ENCODE measurements at regions not wholly inside any gene's neighbourhood (a gene's known extent, or its start where the extent isn't known, plus 50 kb on each side); places are given as distances from the start of the nearest gene placed in this dataset.
"Not testable (repeated sequence)": the region's sequence is repeated elsewhere in the genome, so short reads cannot be mapped to it uniquely, and the experiment has no call there.

GRCh38 chr9:30172206-30172605 is 2212.2 kb upstream of the ACO1 start:
- no peak for DNase-seq (ENCODE audit: low read depth)

GRCh38 chr9:30178610-30179009 is 2205.8 kb upstream of the ACO1 start:
- no peak for DNase-seq (ENCODE audit: low read depth)

- DNase-seq (ENCODE audit: low read depth), result no peak
These were observed 2191.0 kb upstream of the ACO1 start for GRCh38 chr9:30193421-30193820.

GRCh38 chr9:30196941-30197340 is 2187.5 kb upstream of the ACO1 start:
- no peak for DNase-seq (ENCODE audit: low read depth)

GRCh38 chr9:30197453-30197852 is 2187.0 kb upstream of the ACO1 start:
- DNase-seq (ENCODE audit: low read depth), result no peak

- DNase-seq (ENCODE audit: low read depth), result no peak
These were observed 2186.5 kb upstream of the ACO1 start for GRCh38 chr9:30197954-30198353.

- DNase-seq (ENCODE audit: low read depth), result no peak
These were observed 2185.8 kb upstream of the ACO1 start for GRCh38 chr9:30198463-30199309.

- DNase-seq (ENCODE audit: low read depth), result no peak
These were observed 2183.4 kb upstream of the ACO1 start for GRCh38 chr9:30201024-30201423.

GRCh38 chr9:30235068-30235467 is 2149.4 kb upstream of the ACO1 start:
- no peak for DNase-seq (ENCODE audit: low read depth)

- DNase-seq (ENCODE audit: low read depth), result no peak
These were observed 2148.9 kb upstream of the ACO1 start for GRCh38 chr9:30235564-30235963.

- DNase-seq (ENCODE audit: low read depth), result no peak
These were observed 2144.6 kb upstream of the ACO1 start for GRCh38 chr9:30239878-30240277.

GRCh38 chr9:30243467-30243866 is 2141.0 kb upstream of the ACO1 start:
- no peak for DNase-seq (ENCODE audit: low read depth)

- no peak for DNase-seq (ENCODE audit: low read depth)
These were observed 2139.6 kb upstream of the ACO1 start for GRCh38 chr9:30244877-30245276.

- no peak for DNase-seq (ENCODE audit: low read depth)
These were observed 2133.6 kb upstream of the ACO1 start for GRCh38 chr9:30250872-30251271.

GRCh38 chr9:30258094-30258493 is 2126.3 kb upstream of the ACO1 start:
- no peak for DNase-seq (ENCODE audit: low read depth)

GRCh38 chr9:30280229-30280900 is 2104.1 kb upstream of the ACO1 start:
- no peak for DNase-seq (ENCODE audit: low read depth)

- no peak for DNase-seq (ENCODE audit: low read depth)
These were observed 2095.0 kb upstream of the ACO1 start for GRCh38 chr9:30289435-30289834.

GRCh38 chr9:30292026-30292425 is 2092.4 kb upstream of the ACO1 start:
- not testable (repeated sequence) for DNase-seq (ENCODE audit: low read depth)

- DNase-seq (ENCODE audit: low read depth), result no peak
These were observed 2091.2 kb upstream of the ACO1 start for GRCh38 chr9:30293231-30293630.

GRCh38 chr9:30299126-30299780 is 2085.2 kb upstream of the ACO1 start:
- DNase-seq (ENCODE audit: low read depth), result no peak

- DNase-seq (ENCODE audit: low read depth), result no peak
These were observed 2083.0 kb upstream of the ACO1 start for GRCh38 chr9:30301271-30301963.

- no peak for DNase-seq (ENCODE audit: low read depth)
These were observed 2073.7 kb upstream of the ACO1 start for GRCh38 chr9:30310711-30311110.
